Omental fat pad (tissue), 3 donors: ENCODE measurements at regions not wholly inside any gene's neighbourhood (a gene's known extent, or its start where the extent isn't known, plus 50 kb on each side); places are given as distances from the start of the nearest gene placed in this dataset.

Source experiments
- ATAC-seq: fragments of 150-250 bp; one replicate; pipeline ENCODE4 v1.9.1; 2016; ENCODE audit warnings: mild to moderate bottlenecking, moderate library complexity; ENCODE audit not compliant: low FRiP score
- DNase-seq: peaks from one replicate; pipeline ENCODE4 v3.0.0-alpha.2; 2019; ENCODE audit warnings: low spot score
- TF ChIP-seq, protein P1 (sequence below), 3 donors: fragments of 450-650 bp; IDR thresholded peaks; one replicate each; pipeline ENCODE4 v1.5.1; 2016 to 2017; ENCODE audit warnings: antibody characterized with exemption in 3 of 3, mild to moderate bottlenecking in 3 of 3, moderate library complexity in 2 of 3

DNA sequence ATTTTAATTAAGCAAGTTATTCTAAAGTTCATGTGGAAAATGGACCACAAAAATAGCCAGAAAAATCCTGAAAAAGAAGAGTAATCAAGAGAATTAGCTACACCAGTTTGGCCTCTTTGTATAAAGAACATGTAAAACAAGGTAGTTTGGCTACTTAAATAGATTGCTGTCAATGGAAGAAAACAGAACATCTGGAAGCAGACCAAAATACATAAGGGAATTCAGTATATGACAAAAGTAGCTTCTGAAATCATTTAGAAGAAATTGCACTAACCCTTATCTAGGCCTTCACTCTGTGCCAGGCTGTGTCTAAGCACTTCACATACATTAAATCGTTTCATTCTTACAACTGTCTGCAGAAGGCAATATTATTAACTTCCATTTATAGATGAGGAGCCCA, 156.6 kb downstream of the PRDM6 start:
- ATAC-seq (no peak), DNase-seq (no peak)
- TF ChIP-seq, protein P1, sequence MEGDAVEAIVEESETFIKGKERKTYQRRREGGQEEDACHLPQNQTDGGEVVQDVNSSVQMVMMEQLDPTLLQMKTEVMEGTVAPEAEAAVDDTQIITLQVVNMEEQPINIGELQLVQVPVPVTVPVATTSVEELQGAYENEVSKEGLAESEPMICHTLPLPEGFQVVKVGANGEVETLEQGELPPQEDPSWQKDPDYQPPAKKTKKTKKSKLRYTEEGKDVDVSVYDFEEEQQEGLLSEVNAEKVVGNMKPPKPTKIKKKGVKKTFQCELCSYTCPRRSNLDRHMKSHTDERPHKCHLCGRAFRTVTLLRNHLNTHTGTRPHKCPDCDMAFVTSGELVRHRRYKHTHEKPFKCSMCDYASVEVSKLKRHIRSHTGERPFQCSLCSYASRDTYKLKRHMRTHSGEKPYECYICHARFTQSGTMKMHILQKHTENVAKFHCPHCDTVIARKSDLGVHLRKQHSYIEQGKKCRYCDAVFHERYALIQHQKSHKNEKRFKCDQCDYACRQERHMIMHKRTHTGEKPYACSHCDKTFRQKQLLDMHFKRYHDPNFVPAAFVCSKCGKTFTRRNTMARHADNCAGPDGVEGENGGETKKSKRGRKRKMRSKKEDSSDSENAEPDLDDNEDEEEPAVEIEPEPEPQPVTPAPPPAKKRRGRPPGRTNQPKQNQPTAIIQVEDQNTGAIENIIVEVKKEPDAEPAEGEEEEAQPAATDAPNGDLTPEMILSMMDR (IDR thresholded peaks at IDR 0.05): no peak

DNA sequence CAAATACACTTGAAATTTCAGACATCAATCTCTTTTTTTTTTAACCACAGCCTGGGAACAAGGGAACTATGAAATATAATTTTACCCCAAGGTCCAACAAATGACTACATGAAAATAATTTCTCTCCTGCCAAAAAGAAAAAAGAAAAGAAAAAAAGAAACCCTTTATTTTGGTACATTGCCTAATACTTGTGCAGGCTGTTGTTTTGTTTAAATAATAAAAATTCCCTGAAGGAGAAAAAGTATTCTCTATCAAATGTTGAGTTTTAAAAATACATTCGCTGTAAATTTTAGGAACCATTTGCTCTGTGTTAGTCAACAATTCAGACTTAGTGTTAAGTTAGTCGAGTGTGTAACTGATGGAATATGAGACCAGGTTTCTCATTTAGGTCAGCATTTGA, 155.4 kb downstream of the PRDM6 start:
- DNase-seq (no peak), ATAC-seq (no peak)
- TF ChIP-seq, protein P1 (IDR thresholded peaks at IDR 0.05): no peak
